ENCODE measurements at regions not wholly inside any gene's neighbourhood (a gene's known extent, or its start where the extent isn't known, plus 50 kb on each side); places are given as distances from the start of the nearest gene placed in this dataset.

- TF ChIP-seq CTCF (IDR thresholded peaks at IDR 0.05 in 8 of 11, conservative IDR thresholded peaks at IDR 0.05 in 3 of 11) (no peak), POLR2A (IDR thresholded peaks at IDR 0.05) (no peak)
Measured at GRCh38 chr20:55010761-55011160, 535.4 kb downstream of the DOK5 start.

Measured in spleen (tissue), 7 donors.